ENCODE measurements at regions not wholly inside any gene's neighbourhood (a gene's known extent, or its start where the extent isn't known, plus 50 kb on each side); places are given as distances from the start of the nearest gene placed in this dataset.

DNA sequence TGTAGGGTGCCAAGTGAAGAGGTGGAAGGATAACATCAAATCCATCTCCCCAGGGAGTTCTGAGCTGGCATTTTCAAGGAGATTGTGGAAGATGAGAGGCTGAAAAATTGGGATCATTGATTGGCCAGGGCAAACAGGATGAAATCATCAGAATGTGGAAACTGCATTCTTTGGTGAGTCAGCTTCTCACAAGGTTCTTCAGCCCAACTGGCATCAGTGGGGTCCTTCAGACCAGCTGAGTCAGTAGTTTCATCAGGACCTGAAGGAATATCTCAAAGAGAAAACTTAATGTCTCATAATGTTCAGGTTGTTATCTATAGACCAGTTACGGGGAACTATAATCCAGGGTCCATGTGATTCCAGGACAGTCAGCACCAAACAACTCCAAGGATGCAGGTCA is 195.8 kb downstream of the HAO1 start:
- dilution Hi-C loops (cut with MboI; ENCODE audit: extremely low pct_ligation_motif_present, low sequenced_read_pairs), result no loop called here

DNA sequence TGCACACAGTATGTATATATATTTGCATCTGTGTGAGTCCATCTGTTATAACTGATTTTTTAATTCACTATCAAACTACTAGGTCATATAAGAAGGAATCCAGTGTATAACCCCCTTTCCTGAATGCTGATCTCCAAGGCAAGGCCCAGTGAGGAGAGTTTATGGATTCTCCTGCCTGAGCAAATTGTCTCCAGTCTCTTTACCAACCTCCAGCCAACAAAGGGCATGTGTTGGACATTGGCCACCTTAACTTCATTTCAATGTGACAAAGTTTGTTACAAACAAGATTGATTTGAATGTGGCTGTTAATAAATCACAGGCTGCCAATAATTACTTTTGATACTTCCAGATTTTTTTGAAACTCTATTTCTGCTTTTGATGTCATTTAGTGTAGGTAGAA is 191.6 kb downstream of the HAO1 start:
- Histone ChIP-seq H3K9ac (ENCODE audit: control insufficient read depth, extremely low read depth, insufficient read depth, low read length) (no peak overlapping the region), H3K36me3 (ENCODE audit: control insufficient read depth in 2 of 2, extremely low read depth in 1 of 2, insufficient read depth in 2 of 2, low read length in 2 of 2) (no peaks in the 10 kb centered on the region), H3K27ac (ENCODE audit: control insufficient read depth, insufficient read depth, low read length) (no peak overlapping the region), H4K20me1 (ENCODE audit: control insufficient read depth, extremely low read depth, insufficient read depth, low read length) (no peaks in the 10 kb centered on the region), H3K27me3 (ENCODE audit: control insufficient read depth, extremely low read depth, insufficient read depth, low read length) (no peaks in the 10 kb centered on the region), H2AFZ (ENCODE audit: control insufficient read depth, low read length) (no peak overlapping the region), H3K79me2 (ENCODE audit: control insufficient read depth, insufficient read depth, low read length) (no peaks in the 10 kb centered on the region), H3K4me3 (ENCODE audit: control insufficient read depth in 2 of 3, extremely low read depth in 1 of 3, insufficient read depth in 2 of 3, low read depth in 1 of 3, low read length in 3 of 3) (no peak overlapping the region), H3K4me1 (ENCODE audit: control insufficient read depth, extremely low read depth, insufficient read depth, low read length) (no peaks in the 10 kb centered on the region), H3K9me3 (ENCODE audit: control insufficient read depth, low read depth, low read length) (peaks cover under 1% of the 10 kb centered on the region), H3K4me2 (ENCODE audit: control insufficient read depth, extremely low read depth, insufficient read depth, low read depth, low read length) (no peak overlapping the region), H3K9me1 (ENCODE audit: control insufficient read depth, extremely low read depth, insufficient read depth, low read length) (no peaks in the 10 kb centered on the region)
- DNase-seq (ENCODE audit: low read depth, low spot score), result no peak
- no peak for FAIRE-seq
- dilution Hi-C loops (cut with MboI; ENCODE audit: extremely low pct_ligation_motif_present, low sequenced_read_pairs), result no loop called here
- TF ChIP-seq, protein P1, sequence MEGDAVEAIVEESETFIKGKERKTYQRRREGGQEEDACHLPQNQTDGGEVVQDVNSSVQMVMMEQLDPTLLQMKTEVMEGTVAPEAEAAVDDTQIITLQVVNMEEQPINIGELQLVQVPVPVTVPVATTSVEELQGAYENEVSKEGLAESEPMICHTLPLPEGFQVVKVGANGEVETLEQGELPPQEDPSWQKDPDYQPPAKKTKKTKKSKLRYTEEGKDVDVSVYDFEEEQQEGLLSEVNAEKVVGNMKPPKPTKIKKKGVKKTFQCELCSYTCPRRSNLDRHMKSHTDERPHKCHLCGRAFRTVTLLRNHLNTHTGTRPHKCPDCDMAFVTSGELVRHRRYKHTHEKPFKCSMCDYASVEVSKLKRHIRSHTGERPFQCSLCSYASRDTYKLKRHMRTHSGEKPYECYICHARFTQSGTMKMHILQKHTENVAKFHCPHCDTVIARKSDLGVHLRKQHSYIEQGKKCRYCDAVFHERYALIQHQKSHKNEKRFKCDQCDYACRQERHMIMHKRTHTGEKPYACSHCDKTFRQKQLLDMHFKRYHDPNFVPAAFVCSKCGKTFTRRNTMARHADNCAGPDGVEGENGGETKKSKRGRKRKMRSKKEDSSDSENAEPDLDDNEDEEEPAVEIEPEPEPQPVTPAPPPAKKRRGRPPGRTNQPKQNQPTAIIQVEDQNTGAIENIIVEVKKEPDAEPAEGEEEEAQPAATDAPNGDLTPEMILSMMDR (optimal IDR thresholded peaks at IDR 0.05 in 1 of 3, IDR thresholded peaks at IDR 0.05 in 1 of 3, conservative IDR thresholded peaks at IDR 0.05 in 1 of 3; ENCODE audit: extremely low read depth in 1 of 3, insufficient read depth in 2 of 3, low read length in 3 of 3), result no peak
- TF ChIP-seq EZH2 (IDR thresholded peaks at IDR 0.05; ENCODE audit: low read length), result no peak

More for the DNA sequence above, 195.8 kb downstream of the HAO1 start:
- peaks cover 18% of the 10 kb centered on the region for H3K4me1 ChIP-seq (ENCODE audit: control insufficient read depth, extremely low read depth, insufficient read depth, low read length)
- DNase-seq (ENCODE audit: low read depth, low spot score) (peak; percentile 13), FAIRE-seq (peak; percentile 83)
- peaks cover 3% of the 10 kb centered on the region for H3K9me3 ChIP-seq (ENCODE audit: control insufficient read depth, low read depth, low read length)
- no peak overlapping the region for H3K27ac ChIP-seq (ENCODE audit: control insufficient read depth, insufficient read depth, low read length)
- H3K9ac ChIP-seq (ENCODE audit: control insufficient read depth, extremely low read depth, insufficient read depth, low read length), result no peak overlapping the region
- H3K27me3 ChIP-seq (ENCODE audit: control insufficient read depth, extremely low read depth, insufficient read depth, low read length), result no peaks in the 10 kb centered on the region
- H3K4me2 ChIP-seq (ENCODE audit: control insufficient read depth, extremely low read depth, insufficient read depth, low read depth, low read length), result no peak overlapping the region
- no peaks in the 10 kb centered on the region for H3K36me3 ChIP-seq (ENCODE audit: control insufficient read depth in 2 of 2, extremely low read depth in 1 of 2, insufficient read depth in 2 of 2, low read length in 2 of 2)
- no peak for TF ChIP-seq EZH2 (IDR thresholded peaks at IDR 0.05; ENCODE audit: low read length)
- TF ChIP-seq, protein P1 (optimal IDR thresholded peaks at IDR 0.05 in 1 of 3, IDR thresholded peaks at IDR 0.05 in 1 of 3, conservative IDR thresholded peaks at IDR 0.05 in 1 of 3; ENCODE audit: extremely low read depth in 1 of 3, insufficient read depth in 2 of 3, low read length in 3 of 3), result no peak
- H3K4me3 ChIP-seq (ENCODE audit: control insufficient read depth in 2 of 3, extremely low read depth in 1 of 3, insufficient read depth in 2 of 3, low read depth in 1 of 3, low read length in 3 of 3), result no peak overlapping the region
- no peaks in the 10 kb centered on the region for H3K79me2 ChIP-seq (ENCODE audit: control insufficient read depth, insufficient read depth, low read length)
- H2AFZ ChIP-seq (ENCODE audit: control insufficient read depth, low read length), result no peak overlapping the region
- no peaks in the 10 kb centered on the region for H4K20me1 ChIP-seq (ENCODE audit: control insufficient read depth, extremely low read depth, insufficient read depth, low read length)
- H3K9me1 ChIP-seq (ENCODE audit: control insufficient read depth, extremely low read depth, insufficient read depth, low read length), result no peaks in the 10 kb centered on the region

All from keratinocyte (primary cell).